ENCODE measurements at regions not wholly inside any gene's neighbourhood (a gene's known extent, or its start where the extent isn't known, plus 50 kb on each side); places are given as distances from the start of the nearest gene placed in this dataset.

DNA sequence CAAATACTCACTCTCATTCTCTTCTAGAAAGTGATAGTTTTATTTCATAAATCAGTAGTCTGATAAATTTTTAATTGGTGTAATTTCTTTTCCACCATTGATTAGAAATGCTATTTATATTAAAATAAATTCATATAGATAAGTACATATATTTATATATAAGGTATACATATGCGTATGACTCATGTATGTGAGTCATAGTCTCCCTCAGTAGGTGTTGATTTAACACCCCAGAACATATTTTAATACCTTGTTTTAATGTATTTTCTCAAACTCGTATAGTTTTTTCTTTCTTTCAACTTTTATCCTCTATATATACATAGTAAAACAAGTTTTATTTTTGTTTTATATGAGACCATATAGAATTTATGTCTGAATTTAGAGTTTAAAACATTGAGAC lies 130.4 kb downstream of the PLG start:
- H3K27me3 ChIP-seq (ENCODE audit: control insufficient read depth in 1 of 2, insufficient read depth in 2 of 2, low read length in 2 of 2) = no peaks in the 10 kb centered on the region
- Mint-ChIP-seq H3K36me3 (ENCODE audit: low read depth) (no peaks in the 10 kb centered on the region), H3K4me1 (ENCODE audit: low read depth) (no peaks in the 10 kb centered on the region), H3K27me3 (no peaks in the 10 kb centered on the region), H3K9me3 (no peaks in the 10 kb centered on the region), H3K27ac (no peak overlapping the region), H3K4me3 (no peak overlapping the region)
- no peak overlapping the region for H3K4me3 ChIP-seq (ENCODE audit: low read length)
- no peaks in the 10 kb centered on the region for H3K36me3 ChIP-seq (ENCODE audit: insufficient read depth, low read length)
- intact Hi-C loops (cut with DNase I, micrococcal nuclease) = no loop called here
- no peaks in the 10 kb centered on the region for H3K9me3 ChIP-seq (ENCODE audit: control insufficient read depth in 1 of 2, insufficient read depth in 1 of 2, low read length in 2 of 2)
- no peaks in the 10 kb centered on the region for H3K4me1 ChIP-seq (ENCODE audit: insufficient read depth, low read length)
- H3K27ac ChIP-seq (ENCODE audit: low read depth in 1 of 2, low read length in 2 of 2) = no peak overlapping the region
- ChIA-PET POLR2A (no interaction called here), CTCF (no interaction called here)
- no peak for TF ChIP-seq CTCF (IDR thresholded peaks at IDR 0.05)
- DNase-seq (no peak), ATAC-seq (ENCODE audit: poor library complexity) (no peak)

DNA sequence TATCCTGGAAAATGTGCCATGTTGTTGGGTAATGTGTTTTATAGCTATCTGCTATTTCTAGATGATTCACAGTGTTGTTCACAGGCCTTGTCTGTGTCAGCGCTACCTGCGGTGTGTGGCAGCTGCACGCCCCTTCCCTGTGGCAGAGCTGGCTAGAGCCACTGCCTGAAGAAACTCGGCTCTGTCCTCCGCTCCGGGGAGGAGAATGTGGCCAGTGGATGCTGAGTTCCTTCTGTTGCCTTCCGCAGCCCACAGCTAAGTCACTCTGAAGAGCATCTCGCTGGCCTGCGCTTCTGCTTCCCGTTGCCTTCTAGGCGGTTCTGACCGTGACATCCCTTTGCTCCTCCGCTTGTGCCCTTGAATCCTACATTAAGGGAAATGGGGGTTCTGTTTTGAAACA lies 135.1 kb downstream of the PLG start:
- no peaks in the 10 kb centered on the region for H3K36me3 ChIP-seq (ENCODE audit: insufficient read depth, low read length)
- Mint-ChIP-seq H3K36me3 (ENCODE audit: low read depth) (no peaks in the 10 kb centered on the region), H3K27ac (no peak overlapping the region), H3K4me3 (no peak overlapping the region), H3K4me1 (ENCODE audit: low read depth) (no peaks in the 10 kb centered on the region), H3K27me3 (no peaks in the 10 kb centered on the region), H3K9me3 (no peaks in the 10 kb centered on the region)
- H3K4me3 ChIP-seq (ENCODE audit: low read length) = no peak overlapping the region
- ATAC-seq (ENCODE audit: poor library complexity) (no peak), DNase-seq (peak in 1 of 14 experiments; percentile 11)
- POLR2A ChIA-PET = no interaction called here
- no peak for TF ChIP-seq CTCF (IDR thresholded peaks at IDR 0.05)
- H3K27ac ChIP-seq (ENCODE audit: low read depth in 1 of 2, low read length in 2 of 2) = no peak overlapping the region
- CTCF ChIA-PET = no interaction called here
- no peaks in the 10 kb centered on the region for H3K9me3 ChIP-seq (ENCODE audit: control insufficient read depth in 1 of 2, insufficient read depth in 1 of 2, low read length in 2 of 2)
- intact Hi-C loops (cut with DNase I, micrococcal nuclease) = no loop called here
- H3K4me1 ChIP-seq (ENCODE audit: insufficient read depth, low read length) = no peaks in the 10 kb centered on the region
- H3K27me3 ChIP-seq (ENCODE audit: control insufficient read depth in 1 of 2, insufficient read depth in 2 of 2, low read length in 2 of 2) = no peaks in the 10 kb centered on the region

GRCh38 chr6:160851031-160851430 lies 140.5 kb upstream of the MAP3K4 start:
- no peaks in the 10 kb centered on the region for H3K9me3 Mint-ChIP-seq
- ChIA-PET CTCF (no interaction called here), POLR2A (no interaction called here)
- no peaks in the 10 kb centered on the region for H3K36me3 Mint-ChIP-seq (ENCODE audit: low read depth)
- no peak overlapping the region for H3K4me3 ChIP-seq (ENCODE audit: low read length)
- no peaks in the 10 kb centered on the region for H3K27me3 Mint-ChIP-seq
- H3K4me3 Mint-ChIP-seq = no peak overlapping the region
- no peak for DNase-seq
- no peak for TF ChIP-seq CTCF (IDR thresholded peaks at IDR 0.05)
- no peaks in the 10 kb centered on the region for H3K4me1 ChIP-seq (ENCODE audit: insufficient read depth, low read length)
- H3K4me1 Mint-ChIP-seq (ENCODE audit: low read depth) = no peaks in the 10 kb centered on the region
- no peaks in the 10 kb centered on the region for H3K36me3 ChIP-seq (ENCODE audit: insufficient read depth, low read length)
- intact Hi-C loops (cut with DNase I, micrococcal nuclease) = no loop called here
- no peaks in the 10 kb centered on the region for H3K9me3 ChIP-seq (ENCODE audit: control insufficient read depth in 1 of 2, insufficient read depth in 1 of 2, low read length in 2 of 2)
- no peak overlapping the region for H3K27ac Mint-ChIP-seq
- H3K27ac ChIP-seq (ENCODE audit: low read depth in 1 of 2, low read length in 2 of 2) = no peak overlapping the region
- H3K27me3 ChIP-seq (ENCODE audit: control insufficient read depth in 1 of 2, insufficient read depth in 2 of 2, low read length in 2 of 2) = no peaks in the 10 kb centered on the region
- no peak for ATAC-seq (ENCODE audit: poor library complexity)

Measured in CD4-positive, alpha-beta T cell (primary cell).